Testis (tissue), 2 donors: ENCODE measurements at regions not wholly inside any gene's neighbourhood (a gene's known extent, or its start where the extent isn't known, plus 50 kb on each side); places are given as distances from the start of the nearest gene placed in this dataset.

Experiments used
- DNase-seq: peaks from one replicate; pipeline ENCODE4 v3.0.0-alpha.2; 2019
- H3K27ac ChIP-seq, 2 donors: fragments of 200-600 bp; sonication (generic); one replicate each; pipeline ENCODE4 v1.5.1; 2019
- H3K27me3 ChIP-seq: fragments of 200-600 bp; sonication (generic); one replicate; pipeline ENCODE4 v1.5.1; 2019
- H3K36me3 ChIP-seq: fragments of 200-600 bp; sonication (generic); one replicate; pipeline ENCODE4 v1.5.1; 2017; ENCODE audit warnings: low read depth; ENCODE audit errors: missing control alignments
- H3K4me1 ChIP-seq: fragments of 200-600 bp; sonication (generic); one replicate; pipeline ENCODE4 v1.5.1; 2019
- H3K4me3 ChIP-seq, 2 donors: fragments of 200-600 bp; sonication (generic); one replicate each; pipeline ENCODE4 v1.5.1; 2017 to 2019
- H3K9me3 ChIP-seq: fragments of 200-600 bp; sonication (generic); one replicate; pipeline ENCODE4 v1.5.1; 2017
- POLR2A ChIP-seq: fragments of 450-650 bp; IDR thresholded peaks from one replicate; pipeline ENCODE4 v1.6.1; 2017; ENCODE audit warnings: antibody characterized with exemption, mild to moderate bottlenecking, moderate library complexity
- WGBS, 2 donors: methylation state at CpG; one replicate each; pipeline ENCODE4 v1.1.5; 2018; 5-methylcytosine and 5-hydroxymethylcytosine counted together
- intact Hi-C: fragments of 100-400 bp; cut with DNase I; formaldehyde crosslinking; loops from one replicate; pipeline ENCODE4 v1.15.1; 2023; ENCODE audit warnings: low total_unique reads
- TF ChIP-seq, protein P1 (sequence below), 3 experiments: fragments of 450-650 bp in 2 of 3; fragments of 200-600 bp in 1 of 3; sonication (generic) in 1 of 3; IDR thresholded peaks; one replicate each; pipeline ENCODE4 v1.5.1; 2016 to 2019; ENCODE audit warnings: antibody characterized with exemption in 3 of 3, mild to moderate bottlenecking in 2 of 3, moderate library complexity in 1 of 3

DNA sequence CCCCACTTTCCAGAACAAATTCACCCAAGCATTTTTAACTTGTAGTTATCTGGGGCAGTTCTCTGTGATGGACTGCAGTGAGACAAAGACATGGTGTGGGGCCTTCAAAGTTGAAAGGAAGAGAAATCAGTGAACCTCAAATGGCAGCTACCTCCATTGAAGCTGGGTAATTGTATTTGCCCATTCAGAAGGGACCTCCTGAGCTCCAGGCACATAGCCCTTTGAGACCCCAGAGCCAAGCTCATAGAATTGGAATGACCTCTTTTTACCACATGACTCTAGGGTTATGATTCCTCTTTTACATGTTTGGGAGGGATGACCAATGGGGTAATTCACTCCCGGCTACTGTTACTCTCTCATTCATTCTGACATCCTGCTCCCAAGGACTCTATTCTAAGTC lies 368.4 kb upstream of the ITGA1 start:
- intact Hi-C loops = no loop called here
- 78 to 88% methylated on average over 1 of the region's 1 CpG for WGBS, 2 donors
- no peak for DNase-seq
- Histone ChIP-seq H3K9me3 (no peaks in the 10 kb centered on the region), H3K27ac (no peak overlapping the region), H3K4me3 (no peak overlapping the region), H3K4me1 (no peaks in the 10 kb centered on the region), H3K27me3 (no peaks in the 10 kb centered on the region), H3K36me3 (no peaks in the 10 kb centered on the region)
- TF ChIP-seq POLR2A = no peak
- TF ChIP-seq, protein P1, sequence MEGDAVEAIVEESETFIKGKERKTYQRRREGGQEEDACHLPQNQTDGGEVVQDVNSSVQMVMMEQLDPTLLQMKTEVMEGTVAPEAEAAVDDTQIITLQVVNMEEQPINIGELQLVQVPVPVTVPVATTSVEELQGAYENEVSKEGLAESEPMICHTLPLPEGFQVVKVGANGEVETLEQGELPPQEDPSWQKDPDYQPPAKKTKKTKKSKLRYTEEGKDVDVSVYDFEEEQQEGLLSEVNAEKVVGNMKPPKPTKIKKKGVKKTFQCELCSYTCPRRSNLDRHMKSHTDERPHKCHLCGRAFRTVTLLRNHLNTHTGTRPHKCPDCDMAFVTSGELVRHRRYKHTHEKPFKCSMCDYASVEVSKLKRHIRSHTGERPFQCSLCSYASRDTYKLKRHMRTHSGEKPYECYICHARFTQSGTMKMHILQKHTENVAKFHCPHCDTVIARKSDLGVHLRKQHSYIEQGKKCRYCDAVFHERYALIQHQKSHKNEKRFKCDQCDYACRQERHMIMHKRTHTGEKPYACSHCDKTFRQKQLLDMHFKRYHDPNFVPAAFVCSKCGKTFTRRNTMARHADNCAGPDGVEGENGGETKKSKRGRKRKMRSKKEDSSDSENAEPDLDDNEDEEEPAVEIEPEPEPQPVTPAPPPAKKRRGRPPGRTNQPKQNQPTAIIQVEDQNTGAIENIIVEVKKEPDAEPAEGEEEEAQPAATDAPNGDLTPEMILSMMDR (IDR thresholded peaks at IDR 0.05) = no peak

DNA sequence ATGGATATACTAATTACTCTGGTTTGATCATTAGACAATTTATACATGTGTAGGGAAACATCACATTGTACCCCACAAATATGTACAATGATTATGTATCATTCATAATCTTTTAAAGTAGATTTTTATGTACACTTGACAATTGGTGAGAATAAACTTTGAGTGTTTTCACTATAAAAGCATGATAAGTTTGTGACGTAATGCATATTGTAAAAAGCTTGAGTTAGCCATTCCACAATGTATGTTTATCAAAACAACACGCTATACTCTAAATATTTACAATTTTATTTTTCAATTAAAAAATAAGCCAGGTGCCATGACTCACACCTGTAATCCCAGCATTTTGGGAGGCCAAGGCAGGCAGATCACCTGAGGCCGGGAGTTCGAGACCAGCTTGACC lies 360.1 kb upstream of the ITGA1 start:
- TF ChIP-seq, protein P1 (IDR thresholded peaks at IDR 0.05) = no peak
- TF ChIP-seq POLR2A = no peak
- Histone ChIP-seq H3K4me1 (no peaks in the 10 kb centered on the region), H3K27ac (no peak overlapping the region), H3K4me3 (no peak overlapping the region), H3K9me3 (no peaks in the 10 kb centered on the region), H3K36me3 (no peaks in the 10 kb centered on the region), H3K27me3 (no peaks in the 10 kb centered on the region)
- intact Hi-C loops = no loop called here
- no peak for DNase-seq
- WGBS, 2 donors = 94 to 95% methylated on average over 4 of the region's 4 CpGs

DNA sequence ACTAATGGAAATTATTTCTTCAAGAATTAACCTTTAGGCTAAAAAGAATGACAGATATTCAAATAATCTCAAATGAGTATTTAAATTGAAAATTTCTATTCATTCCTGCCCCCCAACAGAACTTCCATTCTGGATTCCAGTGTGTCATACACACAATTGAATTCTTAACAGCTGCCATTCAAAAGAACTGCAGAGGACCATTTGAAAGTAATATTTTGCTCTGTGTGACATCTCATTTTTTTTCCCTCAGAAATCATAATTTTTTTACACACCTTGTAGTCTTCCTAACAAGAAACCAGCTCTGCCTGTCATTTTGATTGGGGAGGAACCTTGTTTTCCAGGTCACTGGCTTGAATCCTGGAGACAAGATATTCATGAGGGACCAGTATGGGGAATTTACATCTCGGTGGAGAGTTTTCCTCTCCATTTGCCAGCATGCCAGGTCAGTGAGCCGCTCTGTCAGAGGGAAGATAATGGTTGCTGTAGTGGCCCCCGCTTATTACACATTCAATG lies 358.7 kb upstream of the ITGA1 start:
- H3K36me3 ChIP-seq = no peaks in the 10 kb centered on the region
- no peaks in the 10 kb centered on the region for H3K9me3 ChIP-seq
- H3K4me1 ChIP-seq = no peaks in the 10 kb centered on the region
- WGBS, 2 donors = 89 to 93% methylated on average over 3 of the region's 3 CpGs
- H3K4me3 ChIP-seq = no peak overlapping the region
- intact Hi-C loops = no loop called here
- DNase-seq = no peak
- no peaks in the 10 kb centered on the region for H3K27me3 ChIP-seq
- no peak for TF ChIP-seq POLR2A
- TF ChIP-seq, protein P1 (IDR thresholded peaks at IDR 0.05) = no peak
- no peak overlapping the region for H3K27ac ChIP-seq

DNA sequence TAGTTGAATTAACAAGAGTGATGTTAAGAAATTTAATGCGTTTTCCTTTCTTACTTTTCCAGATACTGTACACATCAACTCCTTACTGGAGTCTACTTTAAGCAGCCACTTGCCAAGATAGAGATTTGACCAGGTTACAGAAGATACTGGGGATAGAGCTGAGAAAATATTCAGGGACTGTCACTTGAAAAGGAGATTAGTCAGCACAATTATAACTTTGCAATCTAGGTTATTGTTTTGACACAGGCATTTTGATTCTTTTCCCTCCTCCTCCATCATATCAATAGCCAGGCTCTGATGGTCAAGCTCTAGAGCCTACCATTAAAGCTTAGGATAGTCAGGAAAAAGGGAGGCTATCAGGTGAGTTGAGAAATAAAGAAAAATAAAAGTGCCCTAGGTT lies 345.9 kb upstream of the ITGA1 start:
- no peaks in the 10 kb centered on the region for H3K27me3 ChIP-seq
- no peak for TF ChIP-seq POLR2A
- TF ChIP-seq, protein P1 (IDR thresholded peaks at IDR 0.05) = no peak
- no peak for DNase-seq
- 91 to 100% methylated on average over 1 of the region's 1 CpG for WGBS, 2 donors
- no peaks in the 10 kb centered on the region for H3K4me1 ChIP-seq
- H3K36me3 ChIP-seq = no peaks in the 10 kb centered on the region
- H3K9me3 ChIP-seq = no peaks in the 10 kb centered on the region
- H3K4me3 ChIP-seq = no peak overlapping the region
- H3K27ac ChIP-seq = no peak overlapping the region
- intact Hi-C loops = no loop called here

DNA sequence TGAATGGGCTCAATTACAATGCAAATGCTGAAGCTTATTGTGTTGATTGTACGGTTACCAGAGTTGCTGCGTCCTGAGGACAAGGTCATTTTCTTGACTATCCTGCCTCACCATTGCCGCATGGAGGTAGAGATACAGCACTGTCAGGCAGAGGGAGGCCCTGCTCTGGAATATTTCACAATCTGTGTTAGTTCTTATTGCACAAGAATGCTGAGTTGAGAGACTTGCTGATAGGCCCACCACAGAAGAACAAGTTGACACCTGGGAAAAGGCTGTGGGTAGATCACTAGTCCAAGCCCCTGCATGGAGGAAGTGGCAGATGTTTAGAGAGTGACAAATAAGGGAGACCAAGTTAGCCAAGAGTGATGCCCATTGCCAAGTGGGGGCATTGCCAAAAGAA lies 344.5 kb upstream of the ITGA1 start:
- no peak for TF ChIP-seq POLR2A
- TF ChIP-seq, protein P1 (IDR thresholded peaks at IDR 0.05) = no peak
- no peaks in the 10 kb centered on the region for H3K4me1 ChIP-seq

More for the DNA sequence above, 344.5 kb upstream of the ITGA1 start:
- Histone ChIP-seq H3K36me3 (no peaks in the 10 kb centered on the region), H3K27me3 (no peaks in the 10 kb centered on the region), H3K27ac (no peak overlapping the region), H3K4me3 (no peak overlapping the region), H3K9me3 (no peaks in the 10 kb centered on the region)
- DNase-seq = no peak
- WGBS, 2 donors = 96 to 100% methylated on average over 3 of the region's 3 CpGs
- intact Hi-C loops = no loop called here
